HG02571 (cell line): ENCODE measurements at regions not wholly inside any gene's neighbourhood (a gene's known extent, or its start where the extent isn't known, plus 50 kb on each side); places are given as distances from the start of the nearest gene placed in this dataset.

Experiments used
- ATAC-seq: cut with Tn5 transposase; IDR thresholded peaks from one replicate; pipeline ENCODE4 v1.9.1; 2021; ENCODE audit warnings: mild to moderate bottlenecking, moderate library complexity; ENCODE audit not compliant: unreplicated experiment

DNA sequence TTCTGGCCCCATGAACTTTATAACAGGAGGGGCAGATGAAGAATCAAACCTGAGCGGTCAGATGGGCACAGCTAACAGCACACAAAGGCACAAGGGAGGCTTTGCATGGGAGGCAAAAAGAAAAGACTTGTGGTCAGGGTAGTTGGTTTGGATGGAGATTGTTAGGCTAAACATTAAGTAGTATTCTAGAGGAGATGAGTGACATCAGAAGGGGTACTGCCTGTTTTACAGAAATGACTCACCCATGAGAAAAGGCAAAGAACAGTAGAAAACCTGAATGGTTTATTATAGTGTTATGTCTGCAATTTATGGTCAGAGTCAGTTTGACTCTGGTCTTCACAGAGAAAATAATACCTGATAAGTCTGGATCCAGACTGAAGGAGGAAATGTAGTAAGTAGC is 129.8 kb upstream of the KIRREL3 start:
- no peak for ATAC-seq

DNA sequence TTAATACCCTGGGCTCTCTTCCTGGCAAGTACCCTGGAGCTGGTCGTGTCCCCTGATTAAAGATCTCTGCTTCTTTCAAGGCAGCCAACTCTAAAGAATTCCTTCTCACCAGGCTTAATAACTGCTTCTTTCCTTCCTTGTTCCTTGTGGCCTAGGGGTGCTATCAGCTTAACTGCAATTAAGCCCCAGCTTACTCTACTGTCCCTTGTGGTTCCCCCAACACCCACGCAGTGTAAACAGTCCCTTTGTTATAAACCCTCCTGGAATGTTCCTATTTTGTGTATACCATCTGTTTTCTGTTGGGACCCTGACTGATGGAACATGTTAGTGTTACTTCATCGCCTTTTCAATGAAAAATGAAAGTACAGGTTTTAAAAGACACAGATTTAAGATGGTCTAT is 126.4 kb upstream of the KIRREL3 start:
- no peak for ATAC-seq

DNA sequence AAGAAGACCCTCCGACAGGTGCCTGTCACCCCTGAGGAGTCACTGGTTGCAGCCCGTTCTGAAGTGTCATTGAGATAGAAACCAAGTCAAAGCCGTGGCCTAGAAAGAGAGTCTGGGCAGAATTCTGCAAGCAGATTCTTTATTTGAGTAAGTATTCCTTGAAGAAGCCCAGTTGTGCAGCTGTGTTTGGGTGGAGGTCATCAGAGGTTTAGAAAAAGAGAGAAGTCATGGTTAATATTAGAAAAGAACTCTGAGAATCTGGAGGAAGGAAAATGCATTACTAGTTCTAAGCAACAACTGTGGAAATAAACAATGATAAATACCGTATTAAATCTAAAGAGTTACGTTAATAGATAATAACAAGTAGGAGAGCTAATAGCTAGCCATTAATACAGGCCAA is 118.8 kb upstream of the KIRREL3 start:
- no peak for ATAC-seq

DNA sequence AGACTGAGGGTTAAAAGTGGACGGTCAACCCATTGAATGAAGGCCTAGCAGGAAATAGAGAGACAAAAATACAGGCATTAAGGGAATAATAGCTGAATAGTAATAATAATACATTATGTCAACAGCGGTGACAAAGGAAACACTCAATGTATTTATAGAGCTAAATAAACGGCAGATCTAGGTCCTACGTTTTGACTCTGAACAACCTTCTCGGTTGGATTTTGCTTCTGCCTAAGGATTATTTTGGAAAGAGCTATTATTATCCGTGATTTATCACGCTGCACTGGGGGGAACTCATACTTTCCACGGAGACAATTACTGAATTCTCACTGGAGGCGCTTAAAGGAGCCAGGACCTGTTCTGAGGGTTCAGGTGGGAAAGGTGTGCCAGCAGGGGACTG is 118.2 kb upstream of the KIRREL3 start:
- no peak for ATAC-seq

DNA sequence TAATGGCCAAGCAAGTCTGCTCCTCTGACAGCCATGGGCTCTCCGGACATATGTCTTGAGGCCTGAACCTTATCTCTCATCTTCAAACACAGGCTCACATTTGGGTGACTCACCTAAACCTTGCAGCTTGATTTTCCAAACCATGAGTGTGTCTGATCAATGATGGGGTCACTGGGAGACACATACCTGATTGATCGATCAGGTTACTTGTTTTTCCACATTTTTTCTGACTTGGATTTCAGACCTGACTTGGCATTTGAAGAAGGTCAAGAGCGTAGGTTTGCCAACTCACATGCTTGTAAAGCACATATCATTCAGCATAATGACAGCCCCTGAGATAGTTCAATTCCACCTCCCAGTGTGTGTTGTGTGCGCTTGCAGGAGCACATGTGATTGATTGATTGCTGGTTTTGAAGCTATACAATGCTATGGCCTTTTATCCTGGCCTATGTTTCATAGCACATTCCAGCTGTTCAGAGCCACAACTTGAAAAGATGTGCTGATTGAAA is 116.7 kb upstream of the KIRREL3 start:
- ATAC-seq = no peak

DNA sequence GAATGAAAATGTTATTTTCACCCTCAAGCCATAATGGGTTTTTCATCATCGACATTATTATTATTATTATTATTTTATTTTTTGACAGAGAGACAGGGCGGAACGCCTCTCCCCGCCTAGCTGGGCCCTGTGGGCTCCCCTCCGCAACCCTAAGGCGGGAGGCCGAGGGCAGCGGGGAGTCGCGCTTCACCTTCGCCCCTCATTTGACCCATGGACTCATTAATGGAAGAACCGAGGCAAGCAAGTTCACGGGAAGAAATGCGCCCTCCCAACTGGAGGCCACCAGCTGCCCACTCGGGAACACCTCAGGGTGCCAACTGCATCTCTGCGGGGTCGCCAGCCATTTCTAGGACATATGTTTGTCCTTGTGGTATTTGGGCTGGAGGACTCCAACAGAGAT is 115.3 kb upstream of the KIRREL3 start:
- no peak for ATAC-seq

DNA sequence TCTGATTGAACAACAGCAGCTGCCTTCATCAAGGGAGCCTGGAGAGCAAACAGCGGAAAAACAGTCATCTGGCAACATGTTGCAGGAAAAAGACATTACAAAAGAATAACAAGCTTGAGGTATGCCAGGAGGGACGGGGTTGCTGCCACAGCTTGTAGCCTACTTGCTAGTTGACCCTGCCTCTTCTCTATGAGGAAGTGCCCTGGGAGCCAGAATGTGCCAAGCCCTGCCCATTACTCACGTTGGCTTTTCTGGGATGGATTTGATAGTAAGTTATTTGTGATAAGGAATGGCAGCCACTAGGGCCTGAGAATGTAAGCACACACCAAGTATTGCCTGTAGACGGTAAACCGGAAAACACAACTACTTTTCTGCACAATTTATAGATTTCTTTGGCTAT is 113.5 kb upstream of the KIRREL3 start:
- no peak for ATAC-seq

DNA sequence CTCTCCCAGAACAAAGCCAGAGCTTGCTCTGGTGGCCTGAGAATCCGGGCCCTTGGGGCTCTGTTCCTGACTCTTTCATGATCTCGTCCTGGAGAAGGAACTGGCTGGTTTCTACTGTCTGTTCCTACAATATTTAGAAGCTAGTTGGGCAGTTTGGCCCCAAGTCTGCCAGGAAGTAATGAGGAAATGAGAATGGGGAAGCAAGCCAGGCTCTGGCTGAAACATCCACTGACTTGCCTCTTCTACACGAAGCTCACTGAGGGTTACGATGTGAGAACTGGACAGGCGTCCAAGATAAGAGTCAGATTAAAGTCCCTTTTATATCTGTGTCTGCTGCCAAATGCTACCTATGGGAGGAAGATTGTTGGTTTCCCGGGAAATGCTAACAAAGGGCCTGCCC is 110.0 kb upstream of the KIRREL3 start:
- ATAC-seq = no peak

DNA sequence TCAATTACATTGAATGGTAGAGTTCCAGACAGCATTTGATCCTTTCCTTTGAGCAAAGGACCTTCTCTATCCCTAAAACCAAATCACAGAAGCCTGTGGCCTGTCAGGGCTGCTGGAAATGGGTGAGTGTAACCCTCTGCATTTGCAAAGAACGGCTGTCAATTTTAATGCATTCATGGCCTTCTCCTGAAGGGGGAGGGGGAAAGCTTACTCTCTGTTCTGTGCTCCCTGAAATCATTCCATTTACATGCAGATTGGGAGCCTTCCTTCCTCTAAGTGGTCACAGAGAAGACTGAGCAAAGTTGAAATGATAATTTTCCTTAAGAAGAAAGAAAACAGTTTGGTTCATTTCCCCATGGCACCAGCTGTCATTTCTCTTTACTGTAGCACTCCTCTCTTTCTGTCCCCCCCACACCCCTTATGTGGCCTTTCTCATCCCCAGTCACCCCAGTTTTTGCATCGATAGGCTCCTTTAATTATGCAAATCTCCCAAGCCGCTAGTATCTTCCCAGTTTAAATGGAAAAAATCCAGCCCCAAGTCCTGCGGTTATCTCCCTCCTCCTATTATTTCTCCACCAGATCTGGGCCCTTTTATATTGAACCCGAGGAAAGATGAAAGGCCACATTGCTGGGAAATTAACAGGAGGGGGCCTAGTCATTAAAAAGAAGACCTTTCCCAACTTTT is 109.4 kb upstream of the KIRREL3 start:
- no peak for ATAC-seq

DNA sequence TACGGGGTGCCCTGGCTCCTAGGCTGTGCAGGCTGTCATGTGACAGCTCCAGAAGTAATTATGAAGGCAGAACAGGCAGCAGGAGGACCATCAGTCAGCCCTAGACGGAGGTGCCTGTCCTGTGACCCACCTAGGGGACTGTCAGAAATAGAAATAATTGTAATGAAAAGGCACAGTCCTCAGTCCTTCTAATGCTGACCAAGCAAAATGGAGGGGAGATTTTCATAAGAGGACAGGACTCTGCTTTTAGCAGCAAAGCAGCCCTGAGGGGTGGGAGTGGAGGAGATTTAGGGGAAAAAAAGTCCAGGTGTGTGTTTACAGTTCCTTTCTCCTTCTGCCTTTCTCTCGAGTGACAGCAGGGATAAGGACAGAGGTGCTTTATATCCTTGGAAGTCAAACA is 108.3 kb upstream of the KIRREL3 start:
- ATAC-seq = no peak

DNA sequence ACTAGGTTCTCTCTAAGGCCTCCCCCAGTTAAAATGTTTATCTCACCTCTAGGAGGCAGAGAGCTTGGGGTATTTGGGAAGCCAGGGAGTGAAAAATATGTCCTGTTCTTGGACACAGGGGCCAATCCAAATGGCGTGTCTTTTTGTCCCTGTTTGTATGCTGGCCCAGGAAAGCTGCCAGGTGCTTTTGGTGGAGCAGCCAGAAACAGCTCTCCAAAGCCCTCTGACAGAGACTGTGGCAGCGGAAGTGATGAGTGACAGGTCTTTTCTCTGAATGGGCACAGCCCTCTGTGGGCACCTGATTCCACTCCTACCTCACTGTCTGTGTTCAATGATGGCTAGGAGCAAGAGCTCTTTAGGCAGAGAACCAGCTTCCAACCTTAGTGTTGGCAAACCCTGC is 106.4 kb upstream of the KIRREL3 start:
- no peak for ATAC-seq

DNA sequence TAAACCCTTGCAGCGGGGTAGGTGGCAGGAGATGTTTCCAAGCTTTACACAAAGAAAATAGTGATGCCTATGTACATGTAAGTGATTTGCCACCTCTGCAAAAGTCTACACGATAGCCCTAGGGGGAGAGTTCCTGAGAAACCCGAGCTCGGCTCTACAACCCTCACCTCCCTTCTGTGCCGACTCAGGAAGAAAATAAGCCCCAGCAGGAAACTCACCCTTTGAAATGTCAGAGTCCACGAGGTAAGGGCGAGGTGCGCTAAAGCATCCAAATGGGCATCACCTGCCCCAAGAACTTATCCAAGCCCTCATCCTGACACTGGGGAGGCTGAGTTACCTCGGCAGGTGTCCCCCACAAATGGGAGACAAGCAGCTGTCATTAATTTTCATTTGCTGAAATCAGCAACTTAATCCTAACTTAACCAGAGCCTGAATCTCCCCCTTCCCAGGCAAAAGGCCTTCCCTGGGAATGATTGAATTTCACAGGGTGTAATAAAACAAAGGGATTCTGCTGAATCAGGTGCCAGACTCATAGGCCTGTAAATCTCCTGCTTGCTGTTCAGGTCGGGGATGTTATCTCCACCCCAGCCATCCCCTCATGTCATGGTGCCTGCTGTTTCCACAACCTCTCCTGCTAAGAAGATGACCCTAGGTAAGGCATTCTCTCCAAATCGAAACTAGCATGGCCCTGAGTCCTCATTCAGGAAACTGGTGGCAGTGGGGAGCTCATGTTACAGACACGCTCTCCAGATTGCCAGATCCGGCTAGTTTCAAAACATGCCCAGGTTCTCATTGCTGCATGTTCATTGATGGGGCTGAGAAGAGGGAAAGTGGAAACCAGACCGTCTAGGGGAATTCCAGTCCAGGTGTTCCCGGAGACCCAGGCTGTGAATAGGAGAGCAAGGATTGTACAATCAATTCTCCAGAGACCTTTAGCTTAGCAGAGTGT is 105.3 kb upstream of the KIRREL3 start:
- no peak for ATAC-seq

DNA sequence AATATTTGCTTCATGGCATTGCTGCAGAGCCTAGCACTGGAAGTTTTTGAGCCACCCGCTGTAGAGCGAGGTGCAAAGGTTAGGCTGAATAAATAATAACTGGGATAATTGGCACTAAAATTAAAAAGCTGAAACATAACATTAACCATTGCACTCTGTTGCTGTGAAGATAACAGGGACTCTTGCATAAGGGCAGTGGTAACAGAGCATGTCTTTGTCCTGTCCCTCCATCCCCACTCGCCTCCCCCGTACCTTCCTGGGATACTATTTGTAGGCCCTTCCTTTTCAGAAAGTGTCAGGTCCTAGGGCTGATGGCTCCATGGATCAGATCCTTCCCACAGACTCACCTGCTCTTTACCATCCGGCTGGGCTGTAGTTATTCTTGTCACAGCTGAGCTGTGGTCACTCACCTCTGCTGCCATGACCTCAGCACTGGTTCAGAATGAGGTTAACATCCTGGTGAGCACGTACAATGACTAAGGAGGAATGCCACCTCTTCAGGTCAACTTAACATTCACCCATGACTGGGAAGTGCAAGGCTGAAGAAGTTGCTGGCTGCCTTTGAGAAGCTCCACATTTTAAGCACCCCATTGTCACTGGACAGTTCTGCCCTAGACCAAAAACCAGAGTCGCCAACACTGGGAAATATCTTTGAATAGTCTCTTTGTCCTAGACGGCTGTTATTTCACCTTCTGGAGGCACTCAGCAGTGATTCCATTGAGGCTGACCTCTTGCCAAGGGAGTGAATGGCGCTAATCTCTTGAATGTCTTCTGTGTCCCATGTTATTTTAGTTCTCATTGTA is 103.2 kb upstream of the KIRREL3 start:
- ATAC-seq = no peak

DNA sequence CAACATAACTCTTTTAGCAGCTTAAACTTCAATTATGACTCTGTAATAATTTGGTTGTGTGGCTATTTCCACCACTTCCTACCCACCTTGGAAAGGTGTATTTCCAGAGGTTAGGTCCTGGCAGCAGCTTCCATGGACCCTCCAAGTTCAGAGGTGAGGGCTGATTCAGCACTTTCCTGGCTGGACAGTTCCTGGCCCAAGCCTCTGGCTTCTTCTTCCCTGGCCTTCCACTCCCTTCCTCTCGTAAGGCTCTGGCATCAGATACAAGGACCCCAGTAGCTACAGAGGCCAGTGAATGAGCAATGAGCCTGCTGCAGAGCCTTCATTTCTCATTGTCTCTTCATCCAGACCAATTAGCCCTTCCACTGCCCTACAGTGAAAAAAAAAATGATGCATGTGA is 98.1 kb upstream of the KIRREL3 start:
- ATAC-seq = no peak

DNA sequence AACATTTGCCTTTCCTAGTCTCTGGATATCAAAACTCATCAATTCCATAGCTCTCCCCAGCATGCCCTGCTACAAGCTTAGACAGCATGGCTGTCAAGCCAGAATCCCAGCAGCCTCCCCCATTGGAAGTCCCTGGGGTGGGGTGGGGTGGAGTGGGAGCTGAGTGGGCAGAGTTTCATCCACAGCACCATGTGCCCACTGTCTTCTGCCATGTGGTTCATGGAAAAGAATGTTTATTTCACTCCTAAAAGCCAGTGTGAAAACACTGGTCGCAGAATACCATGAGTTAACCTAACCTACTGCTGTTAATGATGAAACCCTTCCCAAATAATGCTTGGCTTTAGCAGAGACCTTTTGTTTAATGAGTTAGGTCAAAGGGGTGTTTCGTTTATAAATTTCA is 80.2 kb upstream of the KIRREL3 start:
- ATAC-seq = no peak

DNA sequence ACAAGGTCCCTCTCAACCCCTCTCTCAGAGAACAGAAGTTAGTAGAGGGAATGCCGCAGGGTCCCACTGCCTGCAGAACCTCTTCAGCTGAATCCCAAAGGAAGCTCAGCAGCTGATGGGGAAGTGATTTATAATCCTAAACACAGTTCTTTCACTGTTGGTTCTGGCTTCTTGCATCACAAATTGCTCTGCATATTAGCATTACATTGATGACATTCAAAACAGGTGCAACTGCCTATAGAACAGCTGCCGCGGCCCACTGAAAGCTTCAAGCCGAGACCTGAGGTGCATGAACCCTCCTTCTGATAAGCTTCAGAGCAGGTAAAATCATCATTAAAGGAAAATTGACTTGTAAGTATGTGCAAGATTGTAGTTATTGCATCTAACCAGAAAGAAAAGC is 75.2 kb upstream of the KIRREL3 start:
- no peak for ATAC-seq

DNA sequence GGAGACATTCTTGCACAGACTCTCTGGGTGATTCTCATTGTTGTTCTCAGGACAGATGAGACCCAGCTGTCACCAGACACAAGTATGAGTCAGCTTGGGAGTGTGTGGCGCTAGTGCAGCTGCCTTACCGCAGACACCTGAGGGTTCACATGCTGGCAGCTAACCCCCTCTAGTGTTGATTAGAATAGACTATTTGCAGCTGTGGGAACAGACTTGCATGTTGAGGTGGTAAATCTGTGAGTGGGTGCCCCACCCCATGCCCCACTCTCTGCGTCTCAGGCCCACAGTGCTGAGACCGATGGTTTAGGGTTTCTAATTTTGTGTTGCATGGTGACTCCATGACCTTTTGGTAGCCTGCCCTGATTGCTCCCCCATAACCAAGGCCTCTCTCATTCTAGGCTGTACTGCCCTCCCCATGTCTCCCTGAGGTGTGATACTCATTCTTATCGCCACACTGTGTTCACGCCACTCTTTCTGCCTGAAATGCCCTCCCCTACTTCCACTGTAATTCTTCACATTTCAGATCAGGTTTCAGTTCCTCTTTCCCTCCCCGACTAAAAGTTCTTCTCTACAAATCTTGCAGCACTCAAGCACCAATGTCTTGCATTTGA is 73.7 kb upstream of the KIRREL3 start:
- ATAC-seq = peak; percentile 99

DNA sequence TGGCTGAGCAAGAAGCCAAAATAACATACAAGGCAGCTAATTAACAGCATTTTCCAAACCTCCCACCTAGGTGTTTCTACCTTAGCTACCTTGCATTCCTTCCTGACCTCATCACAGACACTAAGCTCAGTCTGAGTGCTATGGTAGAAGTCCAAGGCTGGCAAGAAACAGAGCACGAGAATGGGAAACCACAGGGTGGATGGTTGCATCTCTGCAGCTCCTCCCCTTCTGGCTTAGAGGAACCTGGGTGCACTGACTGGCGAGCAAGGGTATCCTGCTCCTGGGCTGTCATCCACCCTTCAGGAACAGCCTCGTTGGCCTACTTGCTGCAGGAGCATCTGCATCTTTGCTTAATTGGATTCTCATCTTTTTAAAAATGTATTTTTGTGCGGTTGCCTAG is 73.1 kb upstream of the KIRREL3 start:
- no peak for ATAC-seq

DNA sequence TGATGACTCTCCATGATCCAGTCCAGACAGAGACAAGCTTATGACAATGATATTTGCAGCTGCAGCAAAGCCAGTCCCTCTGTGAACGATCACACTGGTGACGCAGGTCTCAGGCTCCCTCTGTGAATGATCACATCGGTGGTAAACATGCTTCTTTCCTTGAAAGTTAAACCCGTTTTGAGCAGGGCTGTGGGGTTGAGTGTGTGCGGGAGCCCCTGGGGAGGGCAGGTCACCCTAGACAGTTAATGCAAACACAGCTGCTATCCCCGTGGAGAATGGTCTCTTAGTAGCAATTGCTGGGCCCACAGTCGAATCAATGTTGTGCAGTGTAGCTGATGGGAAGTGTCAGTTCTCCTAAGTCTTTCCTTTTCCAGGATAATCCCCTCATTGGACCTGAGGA is 71.0 kb upstream of the KIRREL3 start:
- no peak for ATAC-seq

DNA sequence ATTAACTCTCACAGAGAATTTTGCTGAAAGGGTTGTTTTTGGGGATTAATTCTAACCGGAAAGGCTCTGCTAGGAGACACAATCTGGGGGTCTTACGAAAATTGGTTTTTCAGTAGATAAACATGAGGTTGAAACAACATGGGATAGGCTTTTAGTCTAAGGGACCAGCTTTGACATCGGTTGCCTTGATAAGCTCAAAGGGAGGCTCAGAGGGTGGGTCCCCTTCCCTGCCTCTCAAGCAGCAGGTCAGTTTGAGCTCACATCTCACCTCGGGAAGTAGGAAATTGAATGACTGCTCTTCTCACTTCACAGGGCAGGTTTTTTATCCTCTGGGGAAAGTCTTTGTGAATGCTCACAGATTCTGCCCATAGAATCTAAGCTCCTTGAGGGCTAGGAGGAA is 70.2 kb upstream of the KIRREL3 start:
- no peak for ATAC-seq
